ENCODE measurements at regions not wholly inside any gene's neighbourhood (a gene's known extent, or its start where the extent isn't known, plus 50 kb on each side); places are given as distances from the start of the nearest gene placed in this dataset.

DNA sequence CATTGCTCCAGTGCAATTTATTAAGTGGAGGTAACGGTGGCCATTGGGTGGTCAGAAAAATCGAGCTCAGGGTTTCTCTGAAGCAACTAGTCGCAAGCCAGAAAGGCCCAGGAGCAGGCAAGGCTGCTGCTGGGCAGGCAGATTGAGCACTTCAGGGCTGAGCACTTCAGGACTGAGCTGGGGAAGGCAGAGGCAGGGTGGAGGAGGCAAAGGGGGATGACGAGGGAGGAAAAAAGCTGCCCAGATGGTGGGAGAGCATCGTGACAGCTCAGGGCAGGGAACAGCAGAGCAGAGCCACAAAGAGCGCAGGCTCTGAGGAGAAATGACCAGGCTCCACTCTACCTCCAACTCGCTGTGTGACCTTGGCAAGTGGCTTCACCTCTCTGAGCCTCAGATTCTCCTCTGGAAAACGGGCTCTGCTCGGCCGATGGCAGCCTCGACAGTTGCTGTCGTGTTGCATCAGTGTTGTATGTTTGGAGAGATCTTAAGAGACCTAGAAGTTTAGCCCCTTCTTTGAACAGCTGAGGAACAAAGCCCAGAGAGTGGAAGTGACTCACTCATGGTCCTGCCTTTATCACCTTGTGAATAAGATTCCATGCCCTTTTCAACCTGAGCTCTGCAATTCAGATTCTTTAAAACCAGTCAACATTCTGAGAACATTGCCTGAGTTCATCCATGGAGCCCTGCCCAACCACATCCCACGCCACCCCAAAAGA is 141.4 kb downstream of the SYF2 start:
- ATAC-seq (no peak), DNase-seq (no peak)
- no peaks in the 10 kb centered on the region for H3K9me3 ChIP-seq
- H3K4me1 ChIP-seq (ENCODE audit: low read depth) = no peaks in the 10 kb centered on the region
- no peak overlapping the region for H3K4me3 ChIP-seq
- TF ChIP-seq, protein P1, sequence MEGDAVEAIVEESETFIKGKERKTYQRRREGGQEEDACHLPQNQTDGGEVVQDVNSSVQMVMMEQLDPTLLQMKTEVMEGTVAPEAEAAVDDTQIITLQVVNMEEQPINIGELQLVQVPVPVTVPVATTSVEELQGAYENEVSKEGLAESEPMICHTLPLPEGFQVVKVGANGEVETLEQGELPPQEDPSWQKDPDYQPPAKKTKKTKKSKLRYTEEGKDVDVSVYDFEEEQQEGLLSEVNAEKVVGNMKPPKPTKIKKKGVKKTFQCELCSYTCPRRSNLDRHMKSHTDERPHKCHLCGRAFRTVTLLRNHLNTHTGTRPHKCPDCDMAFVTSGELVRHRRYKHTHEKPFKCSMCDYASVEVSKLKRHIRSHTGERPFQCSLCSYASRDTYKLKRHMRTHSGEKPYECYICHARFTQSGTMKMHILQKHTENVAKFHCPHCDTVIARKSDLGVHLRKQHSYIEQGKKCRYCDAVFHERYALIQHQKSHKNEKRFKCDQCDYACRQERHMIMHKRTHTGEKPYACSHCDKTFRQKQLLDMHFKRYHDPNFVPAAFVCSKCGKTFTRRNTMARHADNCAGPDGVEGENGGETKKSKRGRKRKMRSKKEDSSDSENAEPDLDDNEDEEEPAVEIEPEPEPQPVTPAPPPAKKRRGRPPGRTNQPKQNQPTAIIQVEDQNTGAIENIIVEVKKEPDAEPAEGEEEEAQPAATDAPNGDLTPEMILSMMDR (IDR thresholded peaks at IDR 0.05) = no peak
- intact Hi-C loops (cut with DNase I, micrococcal nuclease) = no loop called here
- no peaks in the 10 kb centered on the region for H3K36me3 ChIP-seq (ENCODE audit: low read depth)

DNA sequence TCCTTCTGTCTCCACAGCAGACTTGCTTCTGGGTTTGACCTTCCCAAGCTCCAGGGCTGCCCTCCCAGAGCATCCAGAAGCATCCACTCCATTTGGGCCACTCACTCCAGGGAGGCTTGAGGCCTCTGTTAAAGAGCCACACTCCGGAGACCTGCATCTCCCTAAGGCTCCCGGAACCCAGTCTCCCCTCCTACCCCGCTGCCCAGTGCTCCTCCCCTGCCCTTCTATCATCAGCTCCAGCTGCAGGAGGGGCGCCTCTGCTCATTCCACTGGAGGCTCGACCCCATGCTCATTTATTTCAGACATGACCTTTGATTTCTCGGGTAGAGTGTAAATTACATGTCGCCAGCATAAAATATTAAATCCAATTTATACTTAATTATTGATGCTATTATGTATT is 142.5 kb downstream of the SYF2 start:
- Histone ChIP-seq H3K36me3 (ENCODE audit: low read depth) (no peaks in the 10 kb centered on the region), H3K4me3 (no peak overlapping the region), H3K4me1 (ENCODE audit: low read depth) (no peaks in the 10 kb centered on the region), H3K9me3 (no peaks in the 10 kb centered on the region)
- TF ChIP-seq, protein P1 (IDR thresholded peaks at IDR 0.05) = no peak
- DNase-seq (no peak), ATAC-seq (no peak)
- intact Hi-C loops (cut with DNase I, micrococcal nuclease) = no loop called here

DNA sequence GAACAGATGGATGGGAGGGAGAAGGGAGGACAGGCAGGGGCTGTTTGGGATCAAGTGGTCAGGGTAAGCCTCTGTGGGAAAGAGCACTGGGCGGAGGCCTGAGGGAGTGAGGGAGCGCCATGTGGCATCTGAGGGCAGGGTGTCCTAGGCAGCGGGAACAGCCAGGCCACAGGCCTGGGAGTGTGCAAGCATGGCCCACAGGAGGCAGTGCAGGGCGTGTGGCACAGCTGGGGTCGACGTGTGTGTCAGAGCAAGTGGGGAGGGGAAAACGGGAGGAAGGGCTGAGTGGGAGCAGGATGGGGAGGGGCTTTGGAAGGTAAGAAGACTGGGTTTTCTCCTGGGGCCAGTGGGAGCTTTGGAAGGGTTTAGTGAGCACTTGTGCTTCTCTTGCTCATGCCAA is 143.4 kb downstream of the SYF2 start:
- Histone ChIP-seq H3K9me3 (no peaks in the 10 kb centered on the region), H3K36me3 (ENCODE audit: low read depth) (no peaks in the 10 kb centered on the region), H3K4me3 (no peak overlapping the region), H3K4me1 (ENCODE audit: low read depth) (no peaks in the 10 kb centered on the region)
- ATAC-seq = no peak
- no peak for DNase-seq
- intact Hi-C loops (cut with DNase I, micrococcal nuclease) = no loop called here
- TF ChIP-seq, protein P1 (IDR thresholded peaks at IDR 0.05) = no peak

DNA sequence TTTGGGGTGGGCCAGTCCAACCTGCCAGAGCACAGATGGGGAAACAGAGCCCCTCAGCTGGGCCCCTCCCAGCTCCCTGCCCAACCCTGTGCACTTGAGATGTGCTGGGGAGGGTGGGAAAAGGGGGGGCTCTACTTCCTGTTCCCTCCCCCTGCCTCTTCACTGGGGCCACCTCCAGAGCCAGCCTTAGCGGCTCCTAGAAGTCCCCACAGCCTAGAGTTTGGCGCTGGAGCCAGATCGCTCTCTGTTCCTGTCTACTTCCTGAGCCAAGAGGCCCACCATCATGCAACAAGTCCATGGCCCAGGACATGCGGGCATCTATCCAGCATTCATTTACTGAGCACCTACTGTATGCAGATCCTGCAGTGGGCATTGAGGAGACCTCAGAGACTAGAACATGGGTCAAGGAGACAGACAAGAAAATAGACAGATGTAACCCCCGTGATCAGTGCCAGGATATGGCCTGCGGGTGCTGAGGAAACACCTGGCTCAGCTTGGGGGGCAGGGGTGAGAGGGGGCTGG is 144.1 kb downstream of the SYF2 start:
- H3K9me3 ChIP-seq = no peaks in the 10 kb centered on the region
- no peaks in the 10 kb centered on the region for H3K36me3 ChIP-seq (ENCODE audit: low read depth)
- intact Hi-C loops (cut with DNase I, micrococcal nuclease) = no loop called here
- H3K4me3 ChIP-seq = no peak overlapping the region
- no peak for ATAC-seq
- TF ChIP-seq, protein P1 (IDR thresholded peaks at IDR 0.05) = no peak
- H3K4me1 ChIP-seq (ENCODE audit: low read depth) = no peaks in the 10 kb centered on the region
- no peak for DNase-seq

DNA sequence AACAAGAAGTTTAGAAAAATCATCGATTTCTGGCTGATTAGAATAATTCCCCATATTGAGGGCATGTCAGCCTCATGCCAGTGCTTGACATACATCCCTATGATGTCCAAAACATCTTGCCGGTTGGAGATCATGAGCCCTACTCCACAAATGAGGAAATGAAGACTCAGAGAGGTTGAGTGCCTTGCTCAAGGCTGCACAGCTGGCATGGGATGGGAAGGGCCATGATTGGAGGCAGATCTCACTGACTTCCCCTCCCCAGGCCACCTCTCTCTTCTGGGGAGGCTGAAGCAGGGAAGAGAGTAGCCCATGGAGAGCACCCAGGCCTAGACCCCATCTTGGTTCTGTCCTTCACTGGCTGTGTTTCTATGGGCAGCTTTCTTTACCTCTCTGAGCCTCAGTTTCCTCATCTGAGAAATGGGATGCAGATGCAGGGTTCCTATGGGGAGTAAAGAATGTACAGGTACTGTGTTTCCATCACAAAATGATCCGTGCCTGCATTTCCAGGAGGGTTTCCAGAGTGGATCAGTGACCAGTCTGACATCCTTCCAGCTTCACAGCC is 145.7 kb downstream of the SYF2 start:
- no peak for DNase-seq
- Histone ChIP-seq H3K4me3 (no peak overlapping the region), H3K4me1 (ENCODE audit: low read depth) (no peaks in the 10 kb centered on the region), H3K36me3 (ENCODE audit: low read depth) (no peaks in the 10 kb centered on the region), H3K9me3 (no peaks in the 10 kb centered on the region)
- no peak for ATAC-seq
- TF ChIP-seq, protein P1 (IDR thresholded peaks at IDR 0.05) = no peak
- intact Hi-C loops (cut with DNase I, micrococcal nuclease) = no loop called here

Measured in mucosa of descending colon (tissue), 3 donors.